CD14-positive monocyte (primary cell): ENCODE measurements at regions not wholly inside any gene's neighbourhood (a gene's known extent, or its start where the extent isn't known, plus 50 kb on each side); places are given as distances from the start of the nearest gene placed in this dataset.

Experiments
- DNase-seq, 3 donors: peaks; one replicate each; pipeline ENCODE4 v3.0.0-alpha.2; 2011 to 2022
- H2AFZ ChIP-seq: 2 replicates; pipeline ENCODE4 v1.6.0; 2012; ENCODE audit warnings: mild to moderate bottlenecking, low read depth, low read length, inconsistent platforms; ENCODE audit not compliant: insufficient read depth, poor library complexity, severe bottlenecking
- H3K27ac ChIP-seq, 2 donors: 1 replicate in 1 of 2; 2 replicates in 1 of 2; pipeline ENCODE4 v1.5.1; 2012 to 2013; ENCODE audit warnings: low read length in 2 of 2, control low read depth in 1 of 2, inconsistent platforms in 1 of 2, low read depth in 1 of 2, mild to moderate bottlenecking in 1 of 2
- H3K27me3 ChIP-seq, 2 donors: one replicate each; pipeline versions ENCODE4 v1.6.0 to v1.6.1; 2011 to 2013; ENCODE audit warnings: low read length in 2 of 2; ENCODE audit not compliant: control insufficient read depth in 2 of 2, insufficient read depth in 2 of 2
- H3K36me3 ChIP-seq, 2 donors: replicated peaks in 1 of 2; 1 replicate in 1 of 2; 2 replicates in 1 of 2; pipeline versions ENCODE4 v1.5.1 to v1.6.1; 2012 to 2013; ENCODE audit warnings: low read length in 2 of 2, control low read depth in 1 of 2, inconsistent platforms in 1 of 2, mild to moderate bottlenecking in 1 of 2; ENCODE audit not compliant: insufficient read depth in 2 of 2, control insufficient read depth in 1 of 2
- H3K4me1 ChIP-seq, 2 donors: 1 replicate in 1 of 2; 2 replicates in 1 of 2; pipeline versions ENCODE4 v1.5.1 to v1.6.1; 2012 to 2013; ENCODE audit warnings: low read length in 2 of 2, control low read depth in 1 of 2, inconsistent platforms in 1 of 2, mild to moderate bottlenecking in 1 of 2, moderate library complexity in 1 of 2; ENCODE audit not compliant: insufficient read depth in 2 of 2, control insufficient read depth in 1 of 2
- H3K4me2 ChIP-seq: replicated peaks from 2 replicates; pipeline ENCODE3; 2012; ENCODE audit warnings: low read length, moderate library complexity, mild to moderate bottlenecking; ENCODE audit not compliant: poor library complexity, severe bottlenecking; ENCODE audit errors: extremely low read depth
- H3K4me3 ChIP-seq, 3 experiments: fragments of 200-600 bp in 1 of 3; sonication (generic) in 1 of 3; replicated peaks in 1 of 3; 1 replicate in 2 of 3; 2 replicates in 1 of 3; pipeline ENCODE4 v1.5.1; 2011 to 2013; ENCODE audit warnings: low read length in 3 of 3, mild to moderate bottlenecking in 3 of 3, control low read depth in 2 of 3, low read depth in 2 of 3, inconsistent platforms in 1 of 3, moderate library complexity in 1 of 3
- H3K79me2 ChIP-seq: 2 replicates; pipeline ENCODE4 v1.6.0; 2012; ENCODE audit warnings: mild to moderate bottlenecking, control low read depth, inconsistent platforms, low read length, moderate library complexity; ENCODE audit not compliant: insufficient read depth
- H3K9ac ChIP-seq: 2 replicates; pipeline ENCODE4 v1.6.0; 2017; ENCODE audit warnings: low read length, mild to moderate bottlenecking; ENCODE audit not compliant: insufficient read depth, poor library complexity, severe bottlenecking
- H3K9me3 ChIP-seq, 2 donors: replicated peaks in 1 of 2; 1 replicate in 1 of 2; 2 replicates in 1 of 2; pipeline versions ENCODE4 v1.5.1 to v1.6.1; 2012 to 2013; ENCODE audit warnings: low read length in 2 of 2, control low read depth in 1 of 2; ENCODE audit not compliant: control insufficient read depth in 1 of 2, insufficient read depth in 1 of 2
- H4K20me1 ChIP-seq: 2 replicates; pipeline ENCODE4 v1.6.0; 2012; ENCODE audit warnings: mild to moderate bottlenecking, low read length, control low read depth, moderate library complexity; ENCODE audit not compliant: insufficient read depth
- H3K27ac Mint-ChIP-seq, 7 donors: one replicate each; pipeline ENCODE4 v1.8.0; 2020; ENCODE audit warnings: mild to moderate bottlenecking in 7 of 7, mixed read lengths in 7 of 7, moderate library complexity in 6 of 7, inconsistent platforms in 2 of 7
- H3K27me3 Mint-ChIP-seq, 3 donors: one replicate each; pipeline ENCODE4 v1.8.0; 2021 to 2022; ENCODE audit warnings: low read depth in 3 of 3, mild to moderate bottlenecking in 3 of 3, mixed read lengths in 3 of 3, moderate library complexity in 3 of 3, inconsistent platforms in 1 of 3
- H3K36me3 Mint-ChIP-seq, 2 donors: one replicate each; pipeline ENCODE4 v1.8.0; 2020; ENCODE audit warnings: mixed read lengths in 2 of 2, inconsistent platforms in 1 of 2, mild to moderate bottlenecking in 1 of 2
- H3K4me1 Mint-ChIP-seq: one replicate; pipeline ENCODE4 v1.8.0; 2020; ENCODE audit warnings: mild to moderate bottlenecking, mixed read lengths
- H3K4me3 Mint-ChIP-seq, 2 donors: one replicate each; pipeline ENCODE4 v1.8.0; 2020; ENCODE audit warnings: mild to moderate bottlenecking in 2 of 2, mixed read lengths in 2 of 2, moderate library complexity in 1 of 2
- H3K9me3 Mint-ChIP-seq, 7 donors: one replicate each; pipeline ENCODE4 v1.8.0; 2020 to 2022; ENCODE audit warnings: mixed read lengths in 7 of 7, mild to moderate bottlenecking in 6 of 7, moderate library complexity in 6 of 7, inconsistent platforms in 2 of 7
- CTCF ChIP-seq: fragments of 200-600 bp; IDR thresholded peaks from one replicate; pipeline ENCODE4 v1.8.0; 2022; ENCODE audit warnings: antibody characterized with exemption, mild to moderate bottlenecking
- WGBS: methylation state at CpG from one replicate; pipeline ENCODE4 v1.1.5; 2013; ENCODE audit warnings: missing lambda C conversion rate; ENCODE audit not compliant: insufficient coverage; 5-methylcytosine and 5-hydroxymethylcytosine counted together
- intact Hi-C, 2 donors: fragments of 100-400 bp; cut with micrococcal nuclease; formaldehyde crosslinking; loops; one replicate each; pipeline versions ENCODE4 v1.15.0 to v1.15.1; 2023

- TF ChIP-seq CTCF = no peak
- Histone ChIP-seq H3K79me2 (no peaks in the 10 kb centered on the region), H3K4me3 (no peak overlapping the region), H3K27me3 (no peaks in the 10 kb centered on the region), H3K4me2 (no peak overlapping the region), H3K27ac (no peak overlapping the region), H3K9me3 (no peaks in the 10 kb centered on the region), H3K36me3 (no peaks in the 10 kb centered on the region), H2AFZ (no peak overlapping the region), H4K20me1 (no peaks in the 10 kb centered on the region), H3K9ac (no peak overlapping the region), H3K4me1 (no peaks in the 10 kb centered on the region)
- WGBS = no CpG with 5 or more reads among the region's 2 CpGs
- peaks cover 0 to 19% (median 5%) of the 10 kb centered on the region in 7 donors for H3K9me3 Mint-ChIP-seq
- no peaks in the 10 kb centered on the region for H3K4me1 Mint-ChIP-seq
- no peak overlapping the region for H3K4me3 Mint-ChIP-seq
- no peak for DNase-seq
- H3K27ac Mint-ChIP-seq = no peak overlapping the region
- intact Hi-C loops = no loop called here
- H3K36me3 Mint-ChIP-seq = no peaks in the 10 kb centered on the region
- peaks cover 0 to 4% (median 2%) of the 10 kb centered on the region in 3 donors for H3K27me3 Mint-ChIP-seq
Observed at GRCh38 chr3:25884981-25885380, 95.1 kb downstream of the OXSM start.

GRCh38 chr3:25885544-25885943, 95.7 kb downstream of the OXSM start:
- intact Hi-C loops = no loop called here
- Histone ChIP-seq H3K9me3 (no peaks in the 10 kb centered on the region), H3K79me2 (no peaks in the 10 kb centered on the region), H4K20me1 (no peaks in the 10 kb centered on the region), H3K4me2 (no peak overlapping the region), H3K36me3 (no peaks in the 10 kb centered on the region), H3K27me3 (no peaks in the 10 kb centered on the region), H3K27ac (no peak overlapping the region), H2AFZ (no peak overlapping the region), H3K4me3 (no peak overlapping the region), H3K9ac (no peak overlapping the region), H3K4me1 (no peaks in the 10 kb centered on the region)
- TF ChIP-seq CTCF = no peak
- no peaks in the 10 kb centered on the region for H3K36me3 Mint-ChIP-seq
- H3K27me3 Mint-ChIP-seq = peaks cover 0 to 4% (median 2%) of the 10 kb centered on the region in 3 donors
- no peak overlapping the region for H3K4me3 Mint-ChIP-seq
- H3K27ac Mint-ChIP-seq = no peak overlapping the region
- DNase-seq = no peak
- H3K9me3 Mint-ChIP-seq = peaks cover 0 to 19% (median 5%) of the 10 kb centered on the region in 7 donors
- WGBS = 92% methylated on average over 5 of the region's 5 CpGs
- no peaks in the 10 kb centered on the region for H3K4me1 Mint-ChIP-seq
